OCI-LY1 (cell line): ENCODE measurements at regions not wholly inside any gene's neighbourhood (a gene's known extent, or its start where the extent isn't known, plus 50 kb on each side); places are given as distances from the start of the nearest gene placed in this dataset.

Source experiments
- H2AFZ ChIP-seq: fragments of 200-600 bp; sonication (generic), shearing (Covaris generic); 2 replicates; pipeline ENCODE4 v1.6.0; 2014; ENCODE audit warnings: antibody characterized with exemption, mild to moderate bottlenecking, low read length
- H3F3A ChIP-seq: fragments of 200-600 bp; sonication (generic), shearing (Covaris generic); 2 replicates; pipeline ENCODE4 v1.6.0; 2014; ENCODE audit warnings: mild to moderate bottlenecking, antibody characterized with exemption, low read length, moderate library complexity; ENCODE audit not compliant: insufficient read depth
- H3K27ac ChIP-seq: fragments of 200-600 bp; sonication (generic); 2 replicates; pipeline ENCODE4 v1.5.1; 2014; ENCODE audit warnings: low read length, mixed run types, mild to moderate bottlenecking, low read depth; ENCODE audit not compliant: poor library complexity, severe bottlenecking
- H3K27me3 ChIP-seq: fragments of 200-600 bp; sonication (generic); 2 replicates; pipeline ENCODE4 v1.6.0; 2014; ENCODE audit warnings: antibody characterized with exemption, mild to moderate bottlenecking, low read length, moderate library complexity; ENCODE audit not compliant: insufficient read depth
- H3K36me3 ChIP-seq: fragments of 200-600 bp; sonication (generic); 2 replicates; pipeline ENCODE4 v1.6.1; 2014; ENCODE audit warnings: mild to moderate bottlenecking, antibody characterized with exemption, low read length, moderate library complexity, mixed read lengths; ENCODE audit not compliant: insufficient read depth
- H3K4me1 ChIP-seq: fragments of 200-600 bp; sonication (generic); 2 replicates; pipeline ENCODE4 v1.5.1; 2014; ENCODE audit warnings: mild to moderate bottlenecking, low read length, moderate library complexity; ENCODE audit not compliant: insufficient read depth, severe bottlenecking
- H3K4me2 ChIP-seq: fragments of 200-600 bp; sonication (generic), shearing (Covaris generic); 2 replicates; pipeline ENCODE4 v1.6.1; 2014; ENCODE audit warnings: low read length
- H3K4me3 ChIP-seq: fragments of 200-600 bp; sonication (generic); 2 replicates; pipeline ENCODE4 v1.5.1; 2014; ENCODE audit warnings: low read length, low read depth, mild to moderate bottlenecking, mixed read lengths; ENCODE audit not compliant: poor library complexity, severe bottlenecking
- H3K79me2 ChIP-seq: fragments of 200-600 bp; shearing (Covaris generic); 2 replicates; pipeline ENCODE4 v1.6.1; 2016; ENCODE audit warnings: mixed run types, low read length, mixed read lengths; ENCODE audit not compliant: insufficient read depth
- H3K9ac ChIP-seq: fragments of 200-600 bp; sonication (generic), shearing (Covaris generic); 2 replicates; pipeline ENCODE4 v1.6.1; 2014; ENCODE audit warnings: mild to moderate bottlenecking, low read length, mixed read lengths
- H3K9me2 ChIP-seq: fragments of 200-600 bp; sonication (generic), shearing (Covaris generic); 2 replicates; pipeline ENCODE4 v1.6.1; 2014; ENCODE audit warnings: low read depth, mild to moderate bottlenecking, low read length, mixed read lengths
- H3K9me3 ChIP-seq: fragments of 200-600 bp; shearing (Covaris generic); 2 replicates; pipeline ENCODE4 v1.6.1; 2014; ENCODE audit warnings: low read length, mixed read lengths
- H4K20me1 ChIP-seq: fragments of 200-600 bp; sonication (generic), shearing (Covaris generic); 2 replicates; pipeline ENCODE4 v1.6.0; 2016; ENCODE audit warnings: mild to moderate bottlenecking, low read length; ENCODE audit not compliant: insufficient read depth
- CTCF ChIP-seq: fragments of 200-600 bp; sonication (generic), shearing (Covaris generic); IDR thresholded peaks from 2 replicates; pipeline ENCODE4 v1.5.1; 2017; ENCODE audit warnings: mild to moderate bottlenecking, antibody characterized with exemption, low read length, moderate library complexity, mixed read lengths
- EZH2 ChIP-seq: fragments of 200-600 bp; sonication (generic), shearing (Covaris generic); IDR thresholded peaks from 2 replicates; pipeline ENCODE4 v1.8.0; 2017; ENCODE audit warnings: borderline replicate concordance, mixed run types, mild to moderate bottlenecking, antibody characterized with exemption, low read length, moderate library complexity, mixed read lengths

GRCh38 chr1:112794654-112795239 is 79.6 kb upstream of the PPM1J start:
- Histone ChIP-seq H3K36me3 (no peaks in the 10 kb centered on the region), H4K20me1 (no peaks in the 10 kb centered on the region), H3K27ac (no peak overlapping the region), H2AFZ (no peak overlapping the region), H3K4me2 (no peak overlapping the region), H3K4me3 (no peak overlapping the region), H3K79me2 (no peaks in the 10 kb centered on the region), H3K9me2 (no peaks in the 10 kb centered on the region), H3F3A (no peaks in the 10 kb centered on the region), H3K9ac (no peak overlapping the region), H3K4me1 (no peaks in the 10 kb centered on the region), H3K9me3 (no peaks in the 10 kb centered on the region), H3K27me3 (no peaks in the 10 kb centered on the region; the same call in 1 of the 2 replicates)
- no peak for TF ChIP-seq EZH2
- no peak for TF ChIP-seq CTCF

GRCh38 chr1:112793631-112794565 is 78.8 kb upstream of the PPM1J start:
- H3K27me3 ChIP-seq = no peaks in the 10 kb centered on the region; the same call in 1 of the 2 replicates
- H3K4me3 ChIP-seq = no peak overlapping the region
- no peak overlapping the region for H3K27ac ChIP-seq

GRCh38 chr1:112791723-112792104 is 76.6 kb upstream of the PPM1J start:
- Histone ChIP-seq H2AFZ (no peak overlapping the region), H3K4me3 (no peak overlapping the region), H3K4me2 (no peak overlapping the region), H3F3A (no peaks in the 10 kb centered on the region), H3K9me2 (no peaks in the 10 kb centered on the region), H4K20me1 (no peaks in the 10 kb centered on the region), H3K27me3 (no peaks in the 10 kb centered on the region), H3K9ac (no peak overlapping the region), H3K79me2 (no peaks in the 10 kb centered on the region), H3K4me1 (no peaks in the 10 kb centered on the region), H3K36me3 (no peaks in the 10 kb centered on the region), H3K27ac (no peak overlapping the region), H3K9me3 (no peaks in the 10 kb centered on the region)
- TF ChIP-seq EZH2 (no peak), CTCF (no peak)

More at GRCh38 chr1:112793631-112794565, 78.8 kb upstream of the PPM1J start:
- no peaks in the 10 kb centered on the region for H3K36me3 ChIP-seq
- no peak overlapping the region for H3K9ac ChIP-seq
- no peaks in the 10 kb centered on the region for H3K79me2 ChIP-seq
- TF ChIP-seq CTCF = no peak
- no peak for TF ChIP-seq EZH2
- H3K9me3 ChIP-seq = no peaks in the 10 kb centered on the region
- H3K4me1 ChIP-seq = no peaks in the 10 kb centered on the region
- no peaks in the 10 kb centered on the region for H4K20me1 ChIP-seq
- no peak overlapping the region for H2AFZ ChIP-seq
- no peak overlapping the region for H3K4me2 ChIP-seq
- no peaks in the 10 kb centered on the region for H3K9me2 ChIP-seq
- no peaks in the 10 kb centered on the region for H3F3A ChIP-seq
